Erythroblast (primary cell): ENCODE measurements at regions not wholly inside any gene's neighbourhood (a gene's known extent, or its start where the extent isn't known, plus 50 kb on each side); places are given as distances from the start of the nearest gene placed in this dataset.
"Not testable (repeated sequence)": the region's sequence is repeated elsewhere in the genome, so short reads cannot be mapped to it uniquely, and the experiment has no call there.

Experiments
- DNase-seq, 2 experiments: peaks; one replicate each; lab custom pipeline; 2025; lab: John Stamatoyannopoulos, UW
- GATA1 ChIP-seq: IDR thresholded peaks from 2 replicates; pipeline ENCODE4 v1.6.1; 2011; ENCODE audit warnings: low read depth, mild to moderate bottlenecking, control low read depth, low read length, moderate library complexity
- POLR2A ChIP-seq: IDR thresholded peaks from 2 replicates; pipeline ENCODE4 v1.6.1; 2011; ENCODE audit warnings: mild to moderate bottlenecking, low read length

DNA sequence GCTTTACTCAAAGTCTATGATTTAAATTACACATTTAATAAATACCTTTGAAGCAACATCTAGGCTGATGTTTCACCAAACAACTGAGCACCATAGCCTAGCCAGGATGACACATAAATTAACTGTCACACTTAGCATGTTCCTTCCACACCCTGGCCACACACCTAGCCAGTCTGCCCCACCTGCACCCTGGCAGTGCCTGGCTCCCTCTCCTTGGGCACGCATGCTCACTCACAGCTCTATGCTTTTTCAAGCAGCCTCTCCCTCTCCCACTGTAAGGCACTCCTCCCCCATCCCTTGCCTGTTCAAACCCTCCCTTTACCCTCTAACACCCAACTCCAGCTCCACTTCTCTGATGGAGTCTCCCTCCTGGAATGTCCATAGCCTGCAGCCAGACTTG is 357.6 kb upstream of the KLHL29 start:
- no peak for TF ChIP-seq POLR2A
- TF ChIP-seq GATA1: no peak
- DNase-seq: no peak

DNA sequence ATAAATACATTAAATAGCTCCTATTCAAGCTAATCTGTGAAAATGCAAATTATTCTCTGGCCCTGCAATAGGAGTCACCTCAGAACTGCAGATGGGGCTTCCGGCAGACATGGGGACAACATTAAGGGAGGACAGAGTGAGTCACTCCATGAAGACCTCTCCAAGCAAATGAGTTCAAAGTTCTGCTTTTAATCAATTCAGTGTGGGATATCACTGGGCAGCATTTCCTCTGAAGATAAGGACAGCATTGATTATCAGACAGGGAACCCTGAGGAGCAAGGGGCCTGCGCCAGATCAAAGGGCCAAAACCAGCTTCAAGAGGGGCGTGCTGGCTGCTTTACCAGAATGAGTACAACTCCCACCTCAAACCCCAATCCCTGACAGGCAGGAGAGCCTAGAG is 356.9 kb upstream of the KLHL29 start:
- TF ChIP-seq POLR2A (no peak), GATA1 (no peak)
- no peak for DNase-seq

GRCh38 chr2:23029111-23029510 is 355.9 kb upstream of the KLHL29 start:
- DNase-seq: no peak
- TF ChIP-seq POLR2A: no peak
- TF ChIP-seq GATA1: no peak

DNA sequence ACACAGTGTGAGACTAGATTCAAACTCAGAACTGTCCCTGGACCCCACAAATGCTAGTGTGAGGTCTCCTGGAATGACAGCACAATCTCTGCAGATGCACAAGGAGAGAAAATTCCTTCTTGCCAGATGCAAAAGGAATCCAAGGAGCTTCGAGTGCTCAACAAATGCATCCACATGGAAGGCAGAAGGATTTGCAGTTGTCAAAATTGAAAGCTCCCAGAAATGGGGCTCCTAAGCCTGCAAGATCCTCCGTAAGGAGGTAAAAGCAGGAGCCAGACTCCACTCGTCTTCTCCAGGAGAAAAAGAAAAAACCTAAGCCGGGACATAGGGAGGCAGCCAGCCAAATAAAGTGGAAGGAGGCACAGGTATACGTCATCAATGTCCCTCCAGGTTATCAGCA is 355.0 kb upstream of the KLHL29 start:
- no peak for TF ChIP-seq GATA1
- TF ChIP-seq POLR2A: no peak
- no peak for DNase-seq

DNA sequence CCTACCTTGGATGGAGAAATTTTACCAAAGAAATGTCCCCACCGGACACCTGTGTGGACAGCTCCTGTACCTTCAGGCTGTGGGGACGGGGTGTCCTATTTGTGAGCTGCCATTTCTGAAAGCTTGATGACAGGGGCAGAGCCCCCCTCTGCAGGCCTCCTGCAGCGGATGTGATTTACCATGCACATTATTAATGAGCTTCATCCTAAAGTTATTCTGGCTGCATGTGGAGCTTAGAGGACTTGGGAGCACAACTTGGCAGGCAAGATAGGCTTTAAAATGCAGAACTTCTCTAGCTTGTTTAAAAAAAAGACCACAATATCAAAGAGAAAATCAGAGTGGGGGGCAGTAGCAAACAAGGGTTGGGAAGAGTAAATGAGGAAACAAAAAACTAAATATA is 350.0 kb upstream of the KLHL29 start:
- no peak for TF ChIP-seq GATA1
- DNase-seq: no peak

- no peak for DNase-seq
- no peak for TF ChIP-seq POLR2A
Measured at GRCh38 chr2:23036629-23037028, 348.4 kb upstream of the KLHL29 start.

GRCh38 chr2:23037596-23037995 is 347.4 kb upstream of the KLHL29 start:
- no peak for TF ChIP-seq GATA1
- no peak for TF ChIP-seq POLR2A
- no peak for DNase-seq

GRCh38 chr2:23041443-23041842 is 343.5 kb upstream of the KLHL29 start:
- DNase-seq: no peak
- TF ChIP-seq GATA1: no peak
- no peak for TF ChIP-seq POLR2A

- TF ChIP-seq GATA1 (no peak), POLR2A (no peak)
- DNase-seq: no peak
Measured at GRCh38 chr2:23042216-23042906, 342.6 kb upstream of the KLHL29 start.

- no peak for DNase-seq
- TF ChIP-seq POLR2A (no peak), GATA1 (no peak)
Measured at GRCh38 chr2:23050388-23050787, 334.6 kb upstream of the KLHL29 start.

DNA sequence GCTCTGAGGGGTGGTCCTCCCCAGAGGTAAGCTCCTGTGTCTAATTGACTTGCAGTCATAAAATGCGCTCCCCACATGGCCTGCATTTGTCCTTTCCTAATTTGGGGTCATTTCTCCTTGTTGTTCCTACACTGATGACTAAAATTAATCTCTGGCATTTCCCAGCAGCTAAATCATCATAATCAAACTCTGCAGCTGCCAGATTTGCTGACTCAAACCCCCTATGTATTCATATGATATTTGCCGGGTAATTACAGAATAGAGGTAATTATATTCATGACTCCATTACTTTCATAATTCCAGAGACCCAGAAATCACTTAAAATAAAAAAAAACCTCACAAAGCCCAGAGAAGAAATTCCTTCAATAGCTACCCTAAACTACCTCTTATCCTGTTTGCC is 331.4 kb upstream of the KLHL29 start:
- TF ChIP-seq POLR2A: no peak
- TF ChIP-seq GATA1: no peak
- DNase-seq: no peak

DNA sequence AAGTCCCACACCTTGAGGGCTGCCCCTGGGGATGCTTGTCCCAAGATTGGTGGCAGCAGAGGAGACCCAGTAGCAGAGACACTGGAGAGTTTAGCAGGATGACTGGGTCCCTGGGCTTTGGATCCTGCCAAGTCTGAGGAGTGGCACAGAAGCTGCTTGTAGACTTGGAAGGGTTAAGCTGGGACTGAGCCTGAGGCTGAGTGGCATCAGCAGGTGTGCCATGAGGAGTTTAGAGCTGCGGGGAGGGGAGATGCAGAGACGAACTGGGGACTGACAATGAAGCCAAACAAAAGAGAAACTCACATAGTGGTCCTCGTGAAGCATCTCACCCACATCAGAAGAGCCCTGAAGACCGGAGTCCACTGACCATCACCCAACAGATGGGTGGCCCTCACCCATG is 329.7 kb upstream of the KLHL29 start:
- DNase-seq: no peak
- TF ChIP-seq GATA1: no peak
- TF ChIP-seq POLR2A: no peak

- DNase-seq: not testable (repeated sequence)
Measured at GRCh38 chr2:23056846-23057245, 328.1 kb upstream of the KLHL29 start.

DNA sequence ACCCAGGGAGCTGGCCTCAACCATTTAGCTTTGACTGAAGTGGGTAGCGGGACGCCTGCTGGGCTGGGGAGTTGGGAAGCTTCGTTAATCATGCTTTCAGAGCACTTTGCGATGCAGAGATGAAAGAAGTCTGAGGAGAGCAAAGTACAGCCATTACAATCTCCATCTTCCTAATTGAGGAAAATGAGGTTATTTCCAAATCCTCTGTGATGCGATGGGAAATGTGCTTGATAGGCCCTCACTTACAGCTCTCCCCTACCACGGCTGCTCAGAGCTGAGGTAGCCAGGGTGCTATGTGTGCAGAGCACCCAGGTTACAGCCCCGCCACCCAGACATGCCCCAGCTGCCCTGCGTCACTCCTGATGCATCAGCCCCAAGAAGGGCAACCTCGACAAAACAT is 326.5 kb upstream of the KLHL29 start:
- DNase-seq: no peak
- TF ChIP-seq GATA1 (no peak), POLR2A (no peak)

DNA sequence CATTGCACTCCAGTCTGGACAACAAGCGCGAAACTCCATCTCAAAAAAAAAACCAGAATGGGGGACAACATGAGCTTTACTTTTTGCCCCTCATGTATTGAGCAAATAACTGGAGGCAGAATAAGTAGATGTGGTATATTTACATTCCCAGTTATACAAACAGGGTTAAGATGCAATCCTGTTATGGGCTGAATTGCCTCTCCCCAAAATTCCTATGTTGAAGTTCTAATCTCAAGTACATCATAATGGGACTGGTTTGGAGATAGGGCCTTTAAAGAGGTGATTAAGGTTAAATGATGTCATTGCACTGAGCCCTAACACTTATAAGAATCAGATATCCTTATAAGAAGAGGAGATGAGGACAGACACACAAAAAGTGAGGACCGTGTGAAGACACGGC is 319.8 kb upstream of the KLHL29 start:
- DNase-seq: no peak
- TF ChIP-seq POLR2A (no peak), GATA1 (no peak)

GRCh38 chr2:23065936-23066335 is 319.0 kb upstream of the KLHL29 start:
- no peak for DNase-seq
- TF ChIP-seq GATA1: no peak
- no peak for TF ChIP-seq POLR2A

DNA sequence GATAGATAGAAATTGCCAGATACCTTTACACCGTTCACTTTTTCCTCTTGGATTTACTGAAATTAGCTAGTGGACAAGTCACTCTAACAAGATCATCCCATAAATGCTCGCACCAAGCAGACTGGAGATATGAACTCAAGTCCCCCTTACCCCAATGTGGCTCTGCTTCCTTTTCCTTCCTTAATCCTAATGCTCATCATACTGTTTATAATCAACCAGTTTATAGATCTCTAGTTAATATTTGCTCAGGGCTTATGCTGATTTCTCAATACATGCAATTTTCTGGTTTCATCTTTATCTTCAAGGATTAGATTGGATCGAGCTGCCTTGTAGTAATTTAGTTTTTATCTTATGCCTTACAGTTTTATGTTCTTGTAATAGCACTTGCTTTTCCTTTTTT is 318.3 kb upstream of the KLHL29 start:
- TF ChIP-seq GATA1: no peak
- no peak for TF ChIP-seq POLR2A
- no peak for DNase-seq
